ENCODE measurements at regions not wholly inside any gene's neighbourhood (a gene's known extent, or its start where the extent isn't known, plus 50 kb on each side); places are given as distances from the start of the nearest gene placed in this dataset.

DNA sequence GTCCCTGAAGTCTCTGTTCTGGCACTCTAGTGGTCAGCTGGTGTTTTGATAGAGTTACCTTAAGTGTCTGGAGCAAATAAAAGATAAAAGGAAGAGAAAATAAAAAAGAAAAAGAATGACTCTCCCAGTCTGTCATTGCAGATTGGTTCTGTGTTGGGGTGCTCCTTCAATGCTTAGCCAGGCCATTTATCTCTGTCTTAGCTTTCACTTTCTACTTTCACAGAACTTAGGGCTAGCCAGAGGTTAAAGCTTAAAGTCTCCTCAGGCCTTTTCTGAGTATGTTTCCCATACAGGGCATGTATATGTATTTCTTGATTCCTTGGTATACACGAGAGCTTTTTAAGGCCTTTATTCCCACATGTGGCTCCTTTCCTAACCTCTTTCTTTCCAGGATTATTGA, 83.1 kb upstream of the TEX13D start:
- Histone ChIP-seq H3K27ac (no peak overlapping the region), H3K27me3 (no peaks in the 10 kb centered on the region), H3K9me3 (no peaks in the 10 kb centered on the region), H3K36me3 (no peaks in the 10 kb centered on the region), H3K4me3 (no peak overlapping the region), H3K4me1 (no peaks in the 10 kb centered on the region)
- intact Hi-C loops (cut with DNase I), result no loop called here
- DNase-seq, result no peak
- no peak for TF ChIP-seq CTCF (IDR thresholded peaks at IDR 0.05)
- TF ChIP-seq POLR2A (IDR thresholded peaks at IDR 0.05), result no peak
- 100% methylated on average over 1 of the region's 1 CpG for WGBS (ENCODE audit: insufficient coverage, low coverage, low lambda C conversion rate, missing lambda C conversion rate)
- ATAC-seq, result no peak

- Histone ChIP-seq H3K9me3 (no peaks in the 10 kb centered on the region), H3K4me3 (no peak overlapping the region), H3K4me1 (no peaks in the 10 kb centered on the region), H3K27ac (no peak overlapping the region), H3K27me3 (no peaks in the 10 kb centered on the region), H3K36me3 (no peaks in the 10 kb centered on the region)
- TF ChIP-seq POLR2A (IDR thresholded peaks at IDR 0.05) (no peak), CTCF (IDR thresholded peaks at IDR 0.05) (no peak)
- DNase-seq, result no peak
- intact Hi-C loops (cut with DNase I), result no loop called here
- ATAC-seq, result no peak
Measured at GRCh38 chrX:124250835-124251437, 81.5 kb upstream of the TEX13D start.

DNA sequence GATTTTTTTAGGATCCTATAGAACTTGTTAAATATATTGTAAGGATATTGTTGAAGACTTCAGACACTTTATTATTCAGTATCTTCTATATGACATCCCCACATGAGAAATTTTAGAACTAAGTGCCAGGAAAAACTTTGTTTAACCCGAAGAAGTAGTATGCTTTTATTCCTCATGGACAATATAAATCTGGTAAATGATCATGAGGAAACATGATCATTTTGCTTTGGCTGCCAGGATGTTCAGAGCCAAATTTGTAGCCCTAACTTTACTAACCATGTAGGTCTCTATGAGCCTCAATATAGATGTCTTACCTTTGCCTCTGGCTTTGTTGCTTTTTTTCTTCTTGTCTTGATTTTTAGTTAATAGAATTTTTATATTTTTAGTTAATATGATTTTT, 77.8 kb upstream of the TEX13D start:
- no peak for DNase-seq
- no peaks in the 10 kb centered on the region for H3K4me1 ChIP-seq
- H3K9me3 ChIP-seq, result no peaks in the 10 kb centered on the region
- ATAC-seq, result no peak
- H3K4me3 ChIP-seq, result no peak overlapping the region
- H3K36me3 ChIP-seq, result no peaks in the 10 kb centered on the region
- H3K27ac ChIP-seq, result no peak overlapping the region
- TF ChIP-seq POLR2A (IDR thresholded peaks at IDR 0.05) (no peak), CTCF (IDR thresholded peaks at IDR 0.05) (no peak)
- WGBS (ENCODE audit: insufficient coverage, low coverage, low lambda C conversion rate, missing lambda C conversion rate), result 44% methylated on average over 1 of the region's 1 CpG
- no peaks in the 10 kb centered on the region for H3K27me3 ChIP-seq
- intact Hi-C loops (cut with DNase I), result no loop called here

GRCh38 chrX:124256216-124256615, 76.2 kb upstream of the TEX13D start:
- TF ChIP-seq CTCF (IDR thresholded peaks at IDR 0.05) (no peak), POLR2A (IDR thresholded peaks at IDR 0.05) (no peak)
- intact Hi-C loops (cut with DNase I), result no loop called here

More at GRCh38 chrX:124256216-124256615, 76.2 kb upstream of the TEX13D start:
- H3K4me1 ChIP-seq, result no peaks in the 10 kb centered on the region
- DNase-seq (no peak), ATAC-seq (no peak)
- no peaks in the 10 kb centered on the region for H3K9me3 ChIP-seq
- no peak overlapping the region for H3K4me3 ChIP-seq
- 45% methylated on average over 2 of the region's 2 CpGs for WGBS (ENCODE audit: insufficient coverage, low coverage, low lambda C conversion rate, missing lambda C conversion rate)
- H3K27ac ChIP-seq, result no peak overlapping the region
- H3K36me3 ChIP-seq, result no peaks in the 10 kb centered on the region
- H3K27me3 ChIP-seq, result no peaks in the 10 kb centered on the region

Measured in right lobe of liver (tissue), 6 donors.